ENCODE measurements at regions not wholly inside any gene's neighbourhood (a gene's known extent, or its start where the extent isn't known, plus 50 kb on each side); places are given as distances from the start of the nearest gene placed in this dataset.
"Not testable (repeated sequence)": the region's sequence is repeated elsewhere in the genome, so short reads cannot be mapped to it uniquely, and the experiment has no call there.

DNA sequence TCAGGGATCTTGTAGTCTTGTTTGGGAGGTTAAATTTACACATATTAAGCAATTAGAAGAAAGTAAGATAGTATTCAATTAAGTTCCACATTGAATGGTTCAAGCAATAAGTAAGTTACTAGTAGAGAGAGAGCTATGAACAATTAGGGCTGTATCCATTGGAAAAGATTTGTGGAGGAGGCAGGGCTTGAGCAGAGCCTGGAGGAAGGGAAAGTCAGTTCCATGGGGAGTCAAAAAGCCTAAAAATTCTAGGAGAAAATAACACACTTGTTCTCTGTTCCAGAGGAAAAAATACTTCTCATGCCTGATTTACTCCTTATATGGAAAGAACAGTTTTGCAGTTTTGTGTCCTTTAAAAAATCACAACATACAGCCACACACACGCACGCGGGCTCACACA is 730.0 kb downstream of the PRIM2 start:
- not testable (repeated sequence) for TF ChIP-seq POLR2A, CTCF (IDR thresholded peaks at IDR 0.05)

Data from heart left ventricle (tissue), 13 donors.